ENCODE measurements at regions not wholly inside any gene's neighbourhood (a gene's known extent, or its start where the extent isn't known, plus 50 kb on each side); places are given as distances from the start of the nearest gene placed in this dataset.
"Not testable (repeated sequence)": the region's sequence is repeated elsewhere in the genome, so short reads cannot be mapped to it uniquely, and the experiment has no call there.

- DNase-seq (ENCODE audit: low spot score) = no peak
Observed at GRCh38 chr14:41071351-41071750, 535.3 kb upstream of the LRFN5 start.

DNA sequence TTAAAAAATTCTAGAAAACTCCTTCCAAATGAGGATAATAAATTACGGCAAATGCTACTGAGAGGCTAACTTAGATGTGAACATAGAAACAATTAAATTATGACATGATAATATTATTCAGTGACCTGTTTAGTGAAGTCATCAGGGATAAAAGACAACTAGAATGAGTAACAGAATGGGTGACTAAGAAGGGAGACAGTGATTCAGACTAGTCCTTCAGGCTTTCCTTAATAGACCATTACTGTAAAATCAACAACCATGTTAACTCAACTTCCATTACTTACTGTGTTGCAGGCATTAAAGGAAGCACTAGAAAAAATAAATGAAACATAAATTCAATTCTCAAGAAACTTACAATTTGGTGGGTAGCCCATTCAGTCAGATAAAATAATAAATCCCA is 543.9 kb upstream of the LRFN5 start:
- DNase-seq (ENCODE audit: low spot score) = no peak

DNA sequence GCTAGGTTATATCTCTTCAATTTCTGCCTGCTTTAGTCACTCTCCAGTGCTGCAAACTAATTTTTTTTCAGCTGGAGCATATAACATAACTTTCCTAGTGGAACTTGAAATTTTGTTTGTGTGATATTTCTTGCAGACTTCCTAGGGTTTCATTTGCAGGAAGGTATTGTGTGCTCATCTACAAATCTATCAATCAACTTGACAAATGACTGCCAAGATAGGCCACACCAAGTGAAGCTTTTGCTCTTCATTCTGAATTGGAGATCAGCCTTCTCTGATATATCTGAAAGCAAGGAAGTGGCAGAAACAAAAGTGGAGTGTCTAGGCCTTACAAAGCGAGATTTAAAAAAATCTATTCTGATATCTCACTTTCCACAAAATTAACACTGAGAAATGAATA is 551.1 kb upstream of the LRFN5 start:
- no peak for DNase-seq (ENCODE audit: low spot score)

- DNase-seq (ENCODE audit: low spot score) = no peak
Observed at GRCh38 chr14:41051801-41052200, 554.9 kb upstream of the LRFN5 start.

DNA sequence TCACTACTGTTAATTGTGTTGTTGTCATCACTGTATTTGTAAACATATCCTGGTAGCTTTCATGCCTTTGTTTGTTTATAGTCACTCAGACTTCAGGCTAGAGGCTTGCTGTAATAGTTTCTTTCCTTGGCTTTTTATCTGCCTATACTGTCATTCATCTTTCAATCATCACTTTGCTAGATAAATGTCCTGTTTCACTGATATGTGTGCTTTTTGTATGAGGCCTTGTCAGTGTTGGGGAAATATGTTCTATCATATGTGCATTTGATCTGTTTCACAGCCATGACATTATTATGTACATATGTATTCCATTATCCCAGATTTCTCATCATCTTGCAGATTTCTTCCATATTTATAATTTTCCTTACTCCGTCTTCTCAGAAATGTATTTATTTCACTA is 558.9 kb upstream of the LRFN5 start:
- no peak for DNase-seq (ENCODE audit: low spot score)

GRCh38 chr14:41037388-41037787 is 569.3 kb upstream of the LRFN5 start:
- DNase-seq (ENCODE audit: low spot score) = no peak

DNA sequence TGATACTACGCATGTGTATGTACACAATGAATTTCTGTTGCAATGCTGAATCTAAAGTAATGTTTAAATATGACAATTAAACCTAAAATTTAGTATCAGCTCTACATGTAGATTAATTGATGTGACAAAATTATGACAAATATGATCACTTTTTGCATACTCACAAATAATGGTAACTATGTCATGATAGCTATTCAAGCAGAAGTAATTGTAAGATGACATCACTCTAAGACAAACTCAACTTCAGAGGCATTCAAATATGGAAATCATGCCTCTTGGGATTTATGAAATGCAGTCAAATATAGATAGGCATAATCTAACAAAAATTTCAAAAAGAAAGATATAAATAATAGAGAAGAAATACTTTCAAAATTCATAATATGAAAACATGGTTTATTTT is 571.7 kb upstream of the LRFN5 start:
- DNase-seq (ENCODE audit: low spot score) = no peak

DNA sequence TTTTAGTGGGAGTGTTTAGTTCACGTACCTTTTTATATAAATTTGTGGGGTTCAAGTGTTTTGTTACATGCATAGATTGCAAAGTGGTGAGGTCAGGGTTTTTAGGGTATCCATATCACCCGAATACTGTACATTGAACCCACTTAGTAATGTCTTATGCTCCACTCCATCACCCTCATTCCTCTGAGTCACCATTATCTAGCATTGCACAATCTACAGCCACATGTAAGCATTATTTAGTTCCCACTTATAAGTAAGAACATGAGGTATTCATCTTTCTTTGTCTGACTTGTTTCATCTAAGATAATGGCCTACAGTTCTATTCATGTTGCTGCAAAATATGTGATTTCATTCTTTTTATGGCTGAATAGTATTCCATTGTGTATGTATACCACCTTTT is 583.7 kb upstream of the LRFN5 start:
- no peak for DNase-seq (ENCODE audit: low spot score)

GRCh38 chr14:41016213-41016612 is 590.5 kb upstream of the LRFN5 start:
- no peak for DNase-seq (ENCODE audit: low spot score)

DNA sequence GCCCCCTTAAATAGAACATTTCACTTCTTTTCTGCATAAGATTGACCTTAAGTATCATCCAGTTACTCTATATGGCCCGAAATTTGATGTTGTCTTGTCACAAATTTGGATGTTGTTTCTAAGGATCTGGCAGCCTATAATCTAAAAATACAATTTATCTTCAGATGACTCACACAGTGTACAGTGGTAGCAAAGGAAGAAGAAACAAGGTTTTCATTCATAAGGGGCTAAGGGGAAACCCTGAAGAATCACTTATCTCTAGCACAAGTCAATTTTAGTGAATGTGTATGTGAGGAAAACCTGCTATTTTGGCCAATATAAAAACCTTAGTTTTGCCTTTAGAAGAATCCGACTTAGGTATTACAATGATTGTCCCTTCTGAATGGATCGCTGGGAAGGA is 606.3 kb upstream of the LRFN5 start:
- no peak for DNase-seq (ENCODE audit: low spot score)

DNA sequence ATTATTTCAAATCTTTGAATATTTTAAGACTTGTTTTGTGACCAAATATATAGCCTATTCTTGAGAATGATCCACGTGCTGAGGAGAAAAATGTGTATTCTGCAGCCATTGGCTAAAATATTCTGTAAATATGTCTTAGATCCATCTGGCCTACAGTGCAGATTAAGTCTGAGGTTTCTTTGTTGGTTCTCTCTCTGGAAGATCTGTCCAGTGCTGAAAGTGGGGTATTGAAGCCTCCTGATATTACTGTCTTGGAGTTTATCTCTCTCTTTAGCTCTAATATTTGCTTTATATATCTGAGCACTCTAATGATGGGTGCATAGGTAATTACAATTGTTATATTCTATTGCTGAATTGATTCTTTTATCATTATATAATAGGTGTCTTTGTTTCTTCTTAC is 617.4 kb upstream of the LRFN5 start:
- no peak for DNase-seq (ENCODE audit: low spot score)

- no peak for DNase-seq (ENCODE audit: low spot score)
Observed at GRCh38 chr14:40987481-40987880, 619.2 kb upstream of the LRFN5 start.

- no peak for DNase-seq (ENCODE audit: low spot score)
Observed at GRCh38 chr14:40986655-40987054, 620.0 kb upstream of the LRFN5 start.

- no peak for DNase-seq (ENCODE audit: low spot score)
Observed at GRCh38 chr14:40985584-40985983, 621.1 kb upstream of the LRFN5 start.

DNA sequence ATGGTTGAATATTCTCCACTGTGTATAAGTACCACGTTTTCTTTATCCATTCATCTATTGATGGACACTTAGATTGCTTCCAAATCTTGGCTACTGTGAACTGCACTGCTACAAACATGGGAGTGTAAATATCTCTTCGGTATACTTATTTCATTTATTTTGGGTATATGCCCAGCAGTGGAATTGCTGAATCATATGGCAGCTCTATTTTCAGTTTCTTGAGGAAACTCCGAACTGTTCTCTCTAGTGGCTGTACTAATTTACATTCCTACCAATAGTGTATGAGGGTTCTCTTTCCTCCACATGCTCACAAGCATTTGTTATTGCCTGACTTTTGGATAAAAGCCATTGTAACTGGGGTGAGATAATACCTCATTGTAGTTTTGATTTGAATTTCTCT is 623.1 kb upstream of the LRFN5 start:
- no peak for DNase-seq (ENCODE audit: low spot score)

GRCh38 chr14:40981247-40981646 is 625.4 kb upstream of the LRFN5 start:
- no peak for DNase-seq (ENCODE audit: low spot score)

DNA sequence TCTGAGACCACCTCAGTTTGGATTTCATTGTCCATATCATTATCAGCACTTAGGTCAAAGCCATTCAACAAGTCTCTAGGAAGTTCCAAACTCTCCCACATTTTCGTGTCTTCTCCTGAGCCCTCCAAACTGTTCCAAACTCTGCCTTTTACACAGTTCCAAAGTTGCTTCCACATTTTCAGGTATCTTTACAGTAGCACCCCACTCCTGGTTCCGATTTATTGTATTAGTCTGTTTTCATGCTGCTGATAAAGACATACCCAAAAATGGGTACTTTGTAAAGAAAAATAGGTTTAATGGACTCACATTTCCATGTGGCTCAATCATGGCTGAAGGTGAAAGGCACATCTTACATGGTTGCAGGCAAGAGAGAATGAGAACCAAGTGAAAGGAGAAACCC is 646.4 kb upstream of the LRFN5 start:
- not testable (repeated sequence) for DNase-seq (ENCODE audit: low spot score)

DNA sequence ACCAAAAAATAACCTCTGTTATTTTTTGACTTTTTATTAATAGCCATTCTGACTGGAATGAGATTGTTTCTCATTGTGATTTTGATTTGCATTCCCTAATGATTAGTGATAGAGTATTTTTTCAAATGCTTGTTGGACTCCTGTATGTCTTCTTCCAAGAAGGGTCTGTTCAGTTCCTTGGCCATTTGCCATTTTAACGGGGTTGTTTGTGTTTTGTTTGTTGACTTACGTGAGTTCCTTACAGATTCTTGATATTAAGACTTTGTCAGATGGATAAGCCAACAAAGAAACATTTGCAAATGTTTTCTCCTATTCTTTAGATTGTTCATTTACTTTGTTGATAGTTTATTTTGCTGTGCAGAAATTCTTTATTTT is 651.6 kb upstream of the LRFN5 start:
- DNase-seq (ENCODE audit: low spot score) = no peak

- not testable (repeated sequence) for DNase-seq (ENCODE audit: low spot score)
Observed at GRCh38 chr14:40954448-40955130, 652.1 kb upstream of the LRFN5 start.

DNA sequence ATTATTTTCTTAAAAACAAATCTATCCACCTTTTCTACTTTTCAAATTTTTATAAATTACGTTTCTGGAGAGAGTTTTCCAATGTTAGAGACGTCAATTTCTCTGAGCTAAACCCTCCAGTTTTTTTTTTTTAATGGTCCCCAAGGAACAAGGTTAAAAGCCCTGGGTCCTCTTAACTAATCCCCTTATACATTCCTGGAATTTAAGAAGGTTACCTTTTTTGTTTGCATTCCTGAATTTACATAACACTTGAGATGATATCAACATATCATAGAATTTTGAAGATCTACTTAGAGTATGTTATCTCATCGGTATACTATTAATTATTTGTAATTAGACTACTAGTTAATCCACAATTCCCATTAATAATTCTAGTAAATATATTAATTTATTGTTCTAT is 662.2 kb upstream of the LRFN5 start:
- DNase-seq (ENCODE audit: low spot score) = no peak

- DNase-seq (ENCODE audit: low spot score) = peak; percentile 5
Observed at GRCh38 chr14:40936861-40937260, 669.8 kb upstream of the LRFN5 start.

- DNase-seq (ENCODE audit: low spot score) = no peak
Observed at GRCh38 chr14:40920380-40920779, 686.3 kb upstream of the LRFN5 start.

DNA sequence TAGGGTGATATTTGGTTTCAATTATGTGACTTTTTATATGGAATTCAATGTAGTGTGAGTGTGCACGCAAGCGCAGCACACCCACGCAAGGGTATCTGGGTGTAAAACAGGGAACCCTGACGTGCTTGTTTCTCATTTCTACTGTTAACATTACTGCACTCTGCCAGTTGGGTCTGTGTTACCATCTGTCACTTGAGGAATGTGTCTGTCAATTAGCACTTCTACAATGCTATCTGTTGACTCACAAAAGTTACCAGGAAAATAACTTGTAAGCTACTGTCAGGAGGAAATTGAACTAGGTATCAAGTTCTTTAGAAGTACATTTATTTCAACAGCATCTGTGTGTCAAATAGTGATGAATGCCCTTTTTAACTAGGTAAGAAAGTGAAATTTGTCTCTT is 695.5 kb upstream of the LRFN5 start:
- no peak for DNase-seq (ENCODE audit: low spot score)

- no peak for DNase-seq (ENCODE audit: low spot score)
Observed at GRCh38 chr14:40909906-40910305, 696.8 kb upstream of the LRFN5 start.

- no peak for DNase-seq (ENCODE audit: low spot score)
Observed at GRCh38 chr14:40903709-40904108, 703.0 kb upstream of the LRFN5 start.

Measured in cerebellar cortex (tissue), 1 donor.